ENCODE measurements at regions not wholly inside any gene's neighbourhood (a gene's known extent, or its start where the extent isn't known, plus 50 kb on each side); places are given as distances from the start of the nearest gene placed in this dataset.
"Not testable (repeated sequence)": the region's sequence is repeated elsewhere in the genome, so short reads cannot be mapped to it uniquely, and the experiment has no call there.

- Histone ChIP-seq H4K20me1 (ENCODE audit: insufficient read depth, low read length) (peaks cover 16% of the 10 kb centered on the region), H3K79me2 (ENCODE audit: insufficient read depth, low read length) (peaks cover 36% of the 10 kb centered on the region), H3K4me2 (ENCODE audit: low read depth, low read length) (peak overlapping the region; percentile 70; the same call in 1 of the 2 replicates), H3K4me1 (ENCODE audit: insufficient read depth, low read length) (peaks cover 33% of the 10 kb centered on the region)
- H3K27me3 ChIP-seq (ENCODE audit: control insufficient read depth in 1 of 2, insufficient read depth in 2 of 2, low read length in 2 of 2); H3K9ac ChIP-seq (ENCODE audit: insufficient read depth, low read depth, low read length); FAIRE-seq; in situ Hi-C loops (cut with HindIII; ENCODE audit: extremely low pct_ligation_motif_present, low pct_unique_long_range_greater_than_20kb); H3K36me3 ChIP-seq (replicated peaks in 1 of 2; ENCODE audit: control insufficient read depth in 1 of 2, insufficient read depth in 2 of 2, low read length in 2 of 2); H3K9me3 ChIP-seq (ENCODE audit: low read length); ATAC-seq; POLR2A ChIA-PET; DNase-seq (ENCODE audit: low spot score); intact Hi-C loops (cut with micrococcal nuclease; ENCODE audit: unreplicated experiment); CTCF ChIA-PET (ENCODE audit: low intra/inter-chr PET ratio, low total read pairs); H3K27ac ChIP-seq (ENCODE audit: extremely low read length, insufficient read depth, low read length); H2AFZ ChIP-seq (ENCODE audit: low read length); H3K4me3 ChIP-seq (replicated peaks in 1 of 3; ENCODE audit: insufficient read depth in 1 of 3, low read depth in 2 of 3, low read length in 3 of 3); BruUV-seq (replicated peaks): not testable (repeated sequence)
- peak; percentile 32; the same call in 1 of the 2 replicates for TF ChIP-seq ZMYM3 (CRISPR knock-in tag; IDR thresholded peaks at IDR 0.05)
- 0 out of 4 replicates have a peak, but pooled peaks of 1 of the 2 experiments have one; percentile 10 for TF ChIP-seq HMGXB4 (CRISPR knock-in tag; IDR thresholded peaks at IDR 0.05; ENCODE audit: borderline replicate concordance in 1 of 2, low read depth in 1 of 2)
- WGBS (ENCODE audit: low lambda C conversion rate) = 98% methylated on average over 8 of the region's 8 CpGs
These were observed 94.2 kb downstream of the CRLF3 start for GRCh38 chr17:30730171-30730836.

GRCh38 chr17:30729471-30730170 lies 94.9 kb downstream of the CRLF3 start:
- FAIRE-seq (peak; percentile 56), DNase-seq (ENCODE audit: low spot score) (peak; percentile 33)
- intact Hi-C loops (cut with micrococcal nuclease; ENCODE audit: unreplicated experiment); H3K36me3 ChIP-seq (replicated peaks in 1 of 2; ENCODE audit: control insufficient read depth in 1 of 2, insufficient read depth in 2 of 2, low read length in 2 of 2); ATAC-seq; CTCF ChIA-PET (ENCODE audit: low intra/inter-chr PET ratio, low total read pairs); H3K4me3 ChIP-seq (replicated peaks in 1 of 3; ENCODE audit: insufficient read depth in 1 of 3, low read depth in 2 of 3, low read length in 3 of 3); H3K27me3 ChIP-seq (ENCODE audit: control insufficient read depth in 1 of 2, insufficient read depth in 2 of 2, low read length in 2 of 2); POLR2A ChIA-PET; BruUV-seq (replicated peaks); in situ Hi-C loops (cut with HindIII; ENCODE audit: extremely low pct_ligation_motif_present, low pct_unique_long_range_greater_than_20kb); H3K9ac ChIP-seq (ENCODE audit: insufficient read depth, low read depth, low read length); H2AFZ ChIP-seq (ENCODE audit: low read length); H3K9me3 ChIP-seq (ENCODE audit: low read length); TF ChIP-seq SOX13 (IDR thresholded peaks at IDR 0.05): not testable (repeated sequence)
- Histone ChIP-seq H3K4me1 (ENCODE audit: insufficient read depth, low read length) (peaks cover 29% of the 10 kb centered on the region), H3K4me2 (ENCODE audit: low read depth, low read length) (peak overlapping the region; percentile 1; the same call in 1 of the 2 replicates), H3K79me2 (ENCODE audit: insufficient read depth, low read length) (peaks cover 31% of the 10 kb centered on the region), H3K27ac (ENCODE audit: extremely low read length, insufficient read depth, low read length) (peak overlapping the region; percentile 65), H4K20me1 (ENCODE audit: insufficient read depth, low read length) (peaks cover 16% of the 10 kb centered on the region)
- WGBS (ENCODE audit: low lambda C conversion rate) = 73% methylated on average over 14 of the region's 14 CpGs
- TF ChIP-seq ZMYM3 (CRISPR knock-in tag; IDR thresholded peaks at IDR 0.05) (0 out of 2 replicates have a peak, but pooled peaks have one; percentile 23), ZBTB38 (CRISPR knock-in tag; IDR thresholded peaks at IDR 0.05) (peak; percentile 56; the same call in 1 of the 2 replicates), SOX13 (CRISPR knock-in tag; conservative IDR thresholded peaks at IDR 0.05 in 1 of 2, IDR thresholded peaks at IDR 0.05 in 1 of 2) (0 out of 4 replicates have a peak, but pooled peaks of 1 of the 2 experiments have one; percentile 28), NR2F6 (IDR thresholded peaks at IDR 0.05) (peak; percentile 23; the same call in 1 of the 2 replicates), NR2F6 (CRISPR knock-in tag; IDR thresholded peaks at IDR 0.05) (peak; percentile 32; the same call in 1 of the 2 replicates), HOXA3 (CRISPR knock-in tag; IDR thresholded peaks at IDR 0.05) (peak; percentile 73), ESRRA (CRISPR knock-in tag; IDR thresholded peaks at IDR 0.05; ENCODE audit: low read depth) (0 out of 2 replicates have a peak, but pooled peaks have one; percentile 24), ZNF280B (CRISPR knock-in tag; IDR thresholded peaks at IDR 0.05; ENCODE audit: borderline replicate concordance) (0 out of 2 replicates have a peak, but pooled peaks have one; percentile 31)
